ENCODE measurements at regions not wholly inside any gene's neighbourhood (a gene's known extent, or its start where the extent isn't known, plus 50 kb on each side); places are given as distances from the start of the nearest gene placed in this dataset.

GRCh38 chr5:97745817-97746216 lies 562.8 kb upstream of the RIOK2 start:
- intact Hi-C loops (cut with micrococcal nuclease) (no loop called here), dilution Hi-C loops (cut with HindIII; ENCODE audit: low sequenced_read_pairs, unreplicated experiment) (no loop called here), in situ Hi-C loops (cut with MboI; ENCODE audit: low sequenced_read_pairs) (no loop called here)
- Histone ChIP-seq H3K27ac (ENCODE audit: insufficient read depth, low read length) (no peak overlapping the region), H2AFZ (replicated peaks; ENCODE audit: low read length, poor library complexity) (no peak overlapping the region), H3K4me3 (ENCODE audit: insufficient read depth, low read depth, low read length) (no peak overlapping the region), H3K36me3 (ENCODE audit: control insufficient read depth, insufficient read depth, low read length) (no peaks in the 10 kb centered on the region), H2AK9ac (replicated peaks; ENCODE audit: low read depth, low read length, poor library complexity) (no peak overlapping the region), H3K56ac (ENCODE audit: extremely low read depth, insufficient read depth, low read length) (no peak overlapping the region), H3K18ac (ENCODE audit: low read depth, low read length) (no peak overlapping the region), H2BK20ac (ENCODE audit: low read depth, low read length) (no peak overlapping the region), H4K5ac (ENCODE audit: low read depth, low read length) (no peak overlapping the region), H3K4me1 (ENCODE audit: control insufficient read depth, insufficient read depth, low read length) (no peaks in the 10 kb centered on the region), H4K8ac (ENCODE audit: low read depth in 2 of 2, low read length in 2 of 2) (no peak overlapping the region), H2BK5ac (ENCODE audit: low read depth, low read length, poor library complexity, severe bottlenecking) (no peak overlapping the region), H3K23ac (ENCODE audit: low read depth, low read length) (no peak overlapping the region), H3K79me1 (ENCODE audit: low read depth in 1 of 2, low read length in 2 of 2) (no peaks in the 10 kb centered on the region), H2BK120ac (ENCODE audit: low read depth, low read length) (no peak overlapping the region), H3K4me2 (ENCODE audit: low read depth, low read length) (peak overlapping the region; percentile 21; the same call in 1 of the 2 replicates), H3K14ac (replicated peaks; ENCODE audit: low read depth, low read length) (no peak overlapping the region), H3K9me3 (ENCODE audit: control insufficient read depth, insufficient read depth, low read length) (no peaks in the 10 kb centered on the region), H2BK15ac (ENCODE audit: low read depth, low read length) (no peak overlapping the region), H2AK5ac (ENCODE audit: low read depth, low read length) (no peak overlapping the region), H4K20me1 (ENCODE audit: insufficient read depth, low read length) (no peaks in the 10 kb centered on the region), H3K4ac (ENCODE audit: low read depth, low read length) (no peak overlapping the region), H3K9me1 (ENCODE audit: insufficient read depth, low read length) (no peaks in the 10 kb centered on the region), H3K27me3 (ENCODE audit: control insufficient read depth, insufficient read depth, low read length) (no peaks in the 10 kb centered on the region), H4K91ac (ENCODE audit: insufficient read depth, low read depth, low read length) (no peak overlapping the region), H3K9ac (ENCODE audit: low read depth, low read length) (no peak overlapping the region)
- no TSS peak for BruUV-seq (replicated peaks)
- ATAC-seq (ENCODE audit: low read depth) (peak; percentile 83), DNase-seq (peak; percentile 65)
- no CpG with 5 or more reads among the region's 4 CpGs for WGBS, 2 experiments (ENCODE audit: extremely low coverage in 2 of 2, insufficient read length in 1 of 2)
- CTCF ChIA-PET, result no interaction called here
- TF ChIP-seq RFX5 (IDR thresholded peaks at IDR 0.05; ENCODE audit: low read depth, low read length), result no peak
- TF ChIP-seq FOS (IDR thresholded peaks at IDR 0.05; ENCODE audit: low read depth, low read length), result 0 out of 2 replicates have a peak, but pooled peaks have one; percentile 35
- POLR2A ChIA-PET (ENCODE audit: unreplicated experiment), result no interaction called here
